ENCODE measurements at regions not wholly inside any gene's neighbourhood (a gene's known extent, or its start where the extent isn't known, plus 50 kb on each side); places are given as distances from the start of the nearest gene placed in this dataset.

DNA sequence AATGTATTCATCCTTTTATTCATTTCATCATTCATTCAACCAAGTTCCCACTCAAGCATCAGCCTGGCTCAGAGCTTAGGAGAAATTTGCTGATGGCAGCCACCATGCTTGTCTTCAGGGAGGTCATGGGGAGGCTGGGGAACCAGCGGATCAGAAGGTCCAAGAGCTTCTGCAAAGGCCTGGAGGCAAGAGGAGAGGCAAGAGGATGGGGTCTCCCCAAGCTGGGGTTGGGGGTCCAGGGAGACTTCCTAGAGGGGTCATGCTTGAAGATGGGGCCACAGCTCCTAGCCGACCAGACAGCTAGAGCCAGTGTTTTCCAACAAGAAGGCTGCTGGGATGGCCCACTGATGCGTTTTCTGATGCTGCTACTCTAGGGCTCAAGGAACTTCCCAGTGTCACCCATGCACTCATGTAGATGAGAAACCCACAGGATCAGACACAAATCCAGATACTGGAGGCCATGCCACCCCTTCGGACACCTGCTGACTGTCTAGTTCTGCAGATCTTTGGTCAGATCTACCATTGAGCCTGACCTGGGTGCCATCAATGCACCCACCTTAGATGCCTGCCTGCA is 315.2 kb downstream of the AJAP1 start:
- no peak for DNase-seq (ENCODE audit: low read depth, low spot score)
- H3K4me3 ChIP-seq (ENCODE audit: low read length), result no peak overlapping the region

DNA sequence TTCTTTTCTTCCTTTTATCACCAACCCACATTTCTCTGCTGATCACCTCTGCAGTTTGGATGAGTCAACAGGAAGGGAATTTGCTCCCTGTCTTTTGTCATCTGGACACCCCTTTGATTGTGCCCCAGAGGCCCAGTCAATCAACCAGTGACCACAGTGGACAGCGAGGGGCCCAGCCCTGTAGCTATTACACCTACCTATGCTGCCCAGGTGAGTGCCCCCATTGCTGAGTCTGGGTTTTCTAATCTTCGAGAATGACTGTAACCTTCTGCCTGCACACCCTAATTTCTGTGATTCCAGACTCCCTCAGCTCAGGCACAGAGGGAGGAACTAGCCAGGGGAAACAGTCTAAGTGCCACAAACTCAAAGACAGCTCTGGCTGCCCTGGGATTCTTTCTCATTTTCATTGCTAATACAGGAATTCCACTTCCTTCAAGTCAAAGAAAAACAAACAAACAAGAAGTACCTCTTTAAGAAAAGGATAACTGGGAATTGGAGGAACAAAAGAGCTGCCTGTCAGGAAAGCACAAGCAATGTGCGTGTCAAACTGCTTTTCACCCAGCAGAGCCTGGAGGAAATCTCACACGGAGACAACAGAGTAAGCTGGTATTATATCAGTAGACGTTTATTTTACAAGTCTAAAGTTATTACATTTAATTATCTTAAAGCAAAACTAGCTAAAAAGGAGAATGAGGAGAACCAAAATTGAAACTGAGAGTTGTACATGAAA is 311.1 kb downstream of the AJAP1 start:
- no peak overlapping the region for H3K4me3 ChIP-seq (ENCODE audit: low read length)
- no peak for DNase-seq (ENCODE audit: low read depth, low spot score)

DNA sequence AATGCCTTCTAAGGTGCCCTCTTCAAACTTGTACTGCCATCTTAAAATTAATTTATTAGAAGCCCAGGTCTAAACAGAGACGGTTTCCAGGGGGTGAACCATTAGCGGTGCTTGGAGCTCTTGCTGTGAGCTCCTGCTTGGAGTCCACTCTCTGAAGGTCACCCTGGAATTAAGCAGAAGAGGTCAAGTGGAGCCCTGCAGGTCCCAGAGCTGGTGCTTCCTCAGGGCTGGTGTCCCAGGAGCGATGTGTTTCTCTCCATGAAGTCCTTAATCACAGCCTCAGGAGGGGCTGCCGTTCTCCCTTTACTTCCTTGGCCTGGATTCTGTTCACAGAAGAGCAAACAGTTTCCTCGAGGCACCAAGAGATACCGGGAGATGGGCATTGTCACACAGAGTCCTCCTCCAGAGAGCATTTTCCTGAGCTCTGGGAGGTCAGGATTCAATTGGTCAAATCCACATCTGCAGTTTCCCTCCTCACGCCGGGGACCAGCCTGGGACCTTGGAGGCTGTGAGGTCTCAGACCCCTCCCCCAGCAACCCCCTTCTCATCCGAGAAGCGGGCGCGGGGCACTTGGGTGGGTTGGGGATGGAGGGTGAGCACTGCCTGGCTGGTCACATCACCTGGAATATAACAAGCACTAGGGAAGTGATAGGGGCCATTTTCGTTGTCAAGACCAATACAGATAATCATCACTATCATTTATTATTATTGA is 310.4 kb downstream of the AJAP1 start:
- DNase-seq (ENCODE audit: low read depth, low spot score), result no peak
- no peak overlapping the region for H3K4me3 ChIP-seq (ENCODE audit: low read length)

DNA sequence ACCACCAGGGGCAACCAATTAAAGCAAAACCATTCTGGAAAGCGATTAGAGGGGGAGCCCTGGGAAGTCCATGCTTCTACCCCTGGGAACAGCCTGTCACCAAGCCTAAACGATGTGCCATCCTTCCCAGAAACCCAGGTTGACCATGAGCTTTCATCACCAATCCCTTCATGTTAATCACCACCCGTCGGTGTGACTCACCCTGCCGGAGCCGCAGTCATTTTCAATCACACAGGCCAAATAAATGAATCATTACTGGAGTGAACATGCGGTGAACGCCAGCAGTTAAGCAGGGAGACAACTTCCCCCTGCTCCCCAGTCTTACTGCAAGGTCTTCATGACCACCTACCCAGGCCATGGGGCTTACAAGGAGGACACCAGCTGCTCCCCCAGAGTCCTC is 308.8 kb downstream of the AJAP1 start:
- DNase-seq (ENCODE audit: low read depth, low spot score), result no peak
- H3K4me3 ChIP-seq (ENCODE audit: low read length), result no peak overlapping the region

DNA sequence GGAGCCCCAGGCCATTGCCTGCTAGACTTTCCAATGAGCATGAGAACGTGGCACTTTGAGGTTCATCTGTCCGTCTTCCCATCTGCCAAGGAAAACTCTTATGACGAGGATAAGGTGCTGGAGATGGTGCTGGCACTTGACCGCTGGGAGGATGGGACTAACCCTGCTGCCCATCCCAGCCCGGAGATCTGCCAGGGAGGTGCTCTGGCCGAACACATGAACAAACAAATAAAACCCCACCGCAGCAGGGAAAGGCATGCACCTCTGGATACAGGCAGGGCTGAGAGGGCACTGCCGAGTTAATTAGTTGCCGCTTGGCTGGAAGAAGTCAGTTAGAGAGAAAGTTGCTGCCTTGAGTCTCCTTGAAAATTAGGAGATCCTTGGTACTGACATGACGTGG is 308.4 kb downstream of the AJAP1 start:
- DNase-seq (ENCODE audit: low read depth, low spot score), result no peak
- H3K4me3 ChIP-seq (ENCODE audit: low read length), result no peak overlapping the region

DNA sequence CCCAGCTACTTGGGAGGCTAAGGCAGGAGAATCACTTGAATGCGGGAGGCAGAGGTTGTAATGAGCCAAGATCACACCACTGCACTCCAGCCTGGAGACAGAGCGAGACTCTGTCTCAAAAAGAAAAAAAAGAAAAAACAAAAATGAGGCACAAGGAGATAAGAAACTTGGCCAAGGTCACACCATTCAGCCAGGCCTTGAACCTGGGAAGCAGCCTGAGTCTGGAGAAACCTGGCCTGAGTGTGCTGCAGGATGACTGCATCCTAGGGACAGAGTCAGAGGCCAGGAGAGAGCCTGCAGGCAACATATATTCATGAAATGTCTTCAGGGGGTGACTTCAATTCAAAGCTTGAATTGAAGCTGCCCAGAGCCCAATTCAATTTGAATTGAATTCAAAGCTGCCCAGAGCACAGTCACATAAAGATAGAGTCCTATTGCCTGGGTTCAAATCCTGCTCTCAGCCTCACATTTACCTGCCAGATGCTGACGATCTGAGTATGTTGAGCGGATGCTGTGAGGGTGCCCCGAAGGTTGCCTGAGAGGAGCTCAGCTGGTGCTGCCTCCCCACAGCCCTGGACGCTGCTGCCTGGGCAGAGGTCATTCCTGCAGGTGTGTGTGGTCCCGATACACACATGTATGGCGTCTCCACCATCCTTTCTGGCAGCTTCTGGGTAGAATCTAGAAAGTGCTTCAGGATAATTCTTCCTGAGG is 307.7 kb downstream of the AJAP1 start:
- DNase-seq (ENCODE audit: low read depth, low spot score), result no peak
- H3K4me3 ChIP-seq (ENCODE audit: low read length), result no peak overlapping the region

DNA sequence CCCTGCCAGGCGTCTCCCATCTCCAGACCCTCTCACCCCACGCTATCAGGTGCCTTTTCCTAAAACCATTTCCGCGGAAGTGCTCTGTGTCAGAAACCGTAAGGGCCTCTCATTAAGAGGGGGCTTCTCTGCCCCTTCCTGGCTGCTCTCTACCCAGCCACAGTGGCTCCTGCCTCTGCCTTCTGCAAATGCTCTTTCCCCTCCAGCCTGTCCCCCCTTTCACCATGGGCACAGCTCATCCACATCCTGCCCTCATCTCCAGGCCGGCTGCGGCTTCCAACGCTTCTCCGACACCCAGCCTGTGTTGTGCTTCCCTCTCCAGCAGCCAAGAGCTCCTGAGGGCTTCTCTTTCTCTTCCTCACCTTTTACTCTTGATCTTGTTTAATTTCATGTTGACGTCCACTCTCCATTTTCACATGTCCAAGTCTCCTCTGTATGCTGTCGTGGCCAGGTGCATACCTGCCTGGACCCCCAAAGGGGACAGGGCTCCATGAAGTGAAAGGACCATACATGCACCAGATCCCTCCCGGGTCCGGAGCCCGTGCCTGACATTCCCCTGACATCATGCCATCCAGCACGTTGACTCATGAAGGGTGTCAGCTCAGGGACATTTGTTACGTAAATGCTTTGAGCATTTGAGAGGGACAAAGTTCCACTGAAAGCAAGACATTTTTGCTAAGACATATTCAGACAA is 306.5 kb downstream of the AJAP1 start:
- no peak for DNase-seq (ENCODE audit: low read depth, low spot score)
- H3K4me3 ChIP-seq (ENCODE audit: low read length), result no peak overlapping the region

DNA sequence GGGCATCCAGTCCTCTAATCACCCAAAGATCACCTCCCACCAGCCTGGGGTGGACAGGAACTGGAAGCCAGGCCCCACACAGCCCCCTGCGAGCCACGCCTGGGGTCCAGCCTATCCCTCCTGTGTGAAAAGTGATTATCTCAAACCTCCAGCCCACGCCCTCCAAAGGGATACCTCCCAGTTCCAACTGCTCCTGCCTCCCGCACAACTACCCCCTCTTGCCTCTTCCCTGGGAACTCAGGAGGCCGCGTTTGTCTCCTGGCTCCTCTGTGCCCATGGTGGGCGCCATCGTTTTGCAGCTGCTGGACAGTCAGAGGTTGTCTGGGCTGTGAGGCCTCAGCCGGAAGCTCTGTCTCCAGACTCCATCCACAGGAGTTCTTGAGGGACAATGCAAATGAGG is 305.9 kb downstream of the AJAP1 start:
- no peak for DNase-seq (ENCODE audit: low read depth, low spot score)
- no peak overlapping the region for H3K4me3 ChIP-seq (ENCODE audit: low read length)

DNA sequence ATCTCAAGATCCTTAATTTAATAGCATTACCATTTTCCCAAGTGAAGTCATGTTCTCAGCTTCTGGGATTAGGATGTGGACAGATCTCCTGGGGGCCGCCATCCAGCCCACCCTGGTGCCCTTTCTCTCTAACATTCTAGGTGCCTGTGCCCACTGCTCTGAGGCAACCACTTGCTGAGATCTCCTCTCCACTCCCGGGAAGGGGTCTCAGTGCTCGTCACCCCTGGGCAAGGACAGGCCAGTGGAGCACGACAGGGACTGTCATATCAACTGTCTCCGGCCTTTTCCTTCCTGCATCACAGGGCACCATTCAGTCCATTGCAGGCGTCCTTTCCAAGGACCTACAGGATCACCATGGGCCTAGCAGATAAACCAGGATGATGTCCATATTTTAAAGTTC is 304.8 kb downstream of the AJAP1 start:
- DNase-seq (ENCODE audit: low read depth, low spot score), result no peak
- H3K4me3 ChIP-seq (ENCODE audit: low read length), result no peak overlapping the region

DNA sequence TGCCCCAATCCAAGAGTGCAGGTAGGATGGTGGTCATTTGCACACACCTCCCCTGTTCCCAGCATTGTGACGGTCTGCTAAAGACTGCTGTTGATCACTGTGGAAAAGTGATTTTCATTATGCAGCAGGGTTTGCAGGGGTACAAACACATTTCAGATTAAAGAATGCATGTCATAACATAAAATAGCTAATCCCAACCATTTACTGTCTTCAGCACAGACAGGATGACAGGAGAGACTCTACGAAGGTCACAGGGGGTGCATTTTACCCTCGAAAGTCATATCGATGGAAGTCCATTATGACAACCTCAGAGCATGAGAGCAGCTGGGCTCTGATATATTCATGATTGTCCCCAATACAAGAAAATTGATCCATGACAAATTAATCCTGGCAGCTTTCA is 302.6 kb downstream of the AJAP1 start:
- H3K4me3 ChIP-seq (ENCODE audit: low read length), result no peak overlapping the region
- DNase-seq (ENCODE audit: low read depth, low spot score), result no peak

DNA sequence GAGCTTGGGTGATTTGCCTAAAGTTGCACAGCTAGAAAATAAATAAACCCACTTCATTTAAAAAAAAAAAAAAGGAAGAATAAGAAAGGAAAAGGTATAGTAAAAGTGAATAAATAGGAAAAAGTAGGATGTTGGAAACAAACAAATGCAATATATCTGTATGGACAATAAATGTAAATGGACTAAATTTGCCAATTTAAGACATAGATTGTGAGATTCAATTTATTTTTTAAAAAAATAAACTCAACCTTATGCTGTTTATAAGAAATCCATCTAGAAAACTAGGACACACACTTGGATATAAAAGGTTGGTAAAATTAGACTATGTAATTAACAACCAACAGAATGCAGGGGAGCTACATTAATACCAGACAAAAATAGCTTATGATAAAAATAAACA is 300.0 kb downstream of the AJAP1 start:
- no peak for DNase-seq (ENCODE audit: low read depth, low spot score)
- no peak overlapping the region for H3K4me3 ChIP-seq (ENCODE audit: low read length)

DNA sequence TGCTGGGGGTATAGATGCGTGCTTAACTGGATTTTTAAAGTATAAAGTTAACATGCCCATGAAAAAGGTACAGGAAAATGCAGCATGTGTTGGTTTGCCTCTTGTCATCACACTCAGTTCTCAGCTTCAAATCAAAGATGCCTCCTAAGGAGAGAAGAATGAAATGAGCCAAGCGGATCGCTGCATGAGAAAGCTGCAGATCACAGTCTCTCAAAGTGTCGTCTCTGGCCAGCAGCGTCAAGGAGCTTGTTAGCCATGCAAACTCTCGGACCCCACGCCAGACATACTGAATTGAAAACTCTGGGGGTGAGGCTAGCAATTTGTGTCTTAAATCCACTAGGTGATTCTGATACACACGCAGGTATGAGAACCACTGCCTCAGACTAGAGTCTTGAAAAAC is 297.2 kb downstream of the AJAP1 start:
- no peak for DNase-seq (ENCODE audit: low read depth, low spot score)
- H3K4me3 ChIP-seq (ENCODE audit: low read length), result no peak overlapping the region

DNA sequence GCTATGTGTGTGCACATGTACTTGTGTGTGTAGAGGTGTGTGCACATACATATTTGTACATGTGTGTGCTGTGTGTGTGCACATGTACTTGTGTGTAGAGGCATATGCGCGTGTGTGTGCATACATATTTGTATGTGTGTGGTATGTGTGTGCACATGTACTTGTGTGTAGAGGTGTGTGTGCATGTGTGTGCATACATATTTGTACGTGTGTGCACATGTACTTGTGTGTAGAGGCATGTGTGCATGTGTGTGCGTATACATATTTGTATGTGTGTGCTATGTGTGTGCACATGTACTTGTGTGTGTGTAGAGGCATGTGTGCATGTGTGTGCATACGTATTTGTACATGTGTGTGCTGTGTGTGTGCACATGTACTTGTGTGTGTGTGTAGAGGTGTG is 291.9 kb downstream of the AJAP1 start:
- DNase-seq (ENCODE audit: low read depth, low spot score), result no peak
- no peak overlapping the region for H3K4me3 ChIP-seq (ENCODE audit: low read length)

DNA sequence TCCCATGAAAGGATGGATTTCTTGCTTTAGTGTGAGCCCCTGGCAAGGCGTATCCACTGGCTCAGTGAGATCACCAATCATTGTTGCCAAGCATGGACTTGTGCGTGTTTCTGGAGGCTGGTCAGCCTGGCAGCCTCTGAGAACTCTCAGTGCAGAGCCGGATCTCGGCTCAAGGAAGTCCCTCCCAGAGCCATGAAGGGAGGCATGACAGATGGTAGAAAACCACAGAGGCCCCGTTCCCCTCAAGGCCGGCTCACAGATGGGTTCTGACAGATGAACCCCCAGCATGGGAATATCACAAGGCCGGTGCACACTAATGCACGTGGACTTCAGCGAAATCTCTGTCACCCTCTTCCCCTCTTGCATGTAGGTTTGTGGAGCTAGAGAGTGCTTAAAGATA is 290.5 kb downstream of the AJAP1 start:
- no peak for DNase-seq (ENCODE audit: low read depth, low spot score)
- H3K4me3 ChIP-seq (ENCODE audit: low read length), result no peak overlapping the region

DNA sequence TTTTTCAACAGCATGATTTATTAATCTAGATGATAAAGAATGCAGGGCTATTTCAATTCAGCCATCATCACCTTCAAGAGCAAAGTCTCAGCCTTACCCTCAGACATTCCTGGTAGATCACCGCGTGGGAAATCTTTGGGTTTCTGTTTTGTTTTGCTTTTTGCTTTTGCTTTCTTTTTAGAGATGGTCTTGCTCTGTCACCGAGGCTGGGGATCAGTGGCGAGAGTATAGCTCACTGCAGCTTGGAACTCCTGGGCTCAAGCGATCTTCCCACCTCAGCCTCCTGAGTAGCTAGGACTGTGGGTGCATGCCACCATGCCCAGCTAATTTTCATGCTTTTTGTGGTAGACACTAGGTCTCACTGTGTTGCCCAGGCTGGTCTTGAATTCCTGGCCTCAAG is 289.7 kb downstream of the AJAP1 start:
- H3K4me3 ChIP-seq (ENCODE audit: low read length), result no peak overlapping the region
- no peak for DNase-seq (ENCODE audit: low read depth, low spot score)

DNA sequence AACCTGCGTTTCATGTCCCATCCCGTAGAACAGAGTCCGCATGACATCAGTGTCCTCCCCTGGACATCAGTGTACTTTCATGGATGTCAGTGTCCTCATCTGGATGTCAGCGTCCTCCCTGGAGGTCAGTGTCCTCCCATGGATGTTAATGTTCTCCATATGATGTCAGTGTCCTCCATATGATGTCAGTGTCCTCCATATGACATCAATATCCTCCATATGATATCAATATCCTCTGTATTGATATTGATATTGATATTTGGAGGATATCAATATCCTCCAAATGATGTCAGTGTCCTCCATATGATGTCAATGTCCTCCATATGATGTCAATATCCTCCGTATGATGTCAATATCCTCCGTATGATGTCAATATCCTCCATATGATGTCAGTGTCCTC is 284.9 kb downstream of the AJAP1 start:
- no peak for DNase-seq (ENCODE audit: low read depth, low spot score)
- H3K4me3 ChIP-seq (ENCODE audit: low read length), result no peak overlapping the region

DNA sequence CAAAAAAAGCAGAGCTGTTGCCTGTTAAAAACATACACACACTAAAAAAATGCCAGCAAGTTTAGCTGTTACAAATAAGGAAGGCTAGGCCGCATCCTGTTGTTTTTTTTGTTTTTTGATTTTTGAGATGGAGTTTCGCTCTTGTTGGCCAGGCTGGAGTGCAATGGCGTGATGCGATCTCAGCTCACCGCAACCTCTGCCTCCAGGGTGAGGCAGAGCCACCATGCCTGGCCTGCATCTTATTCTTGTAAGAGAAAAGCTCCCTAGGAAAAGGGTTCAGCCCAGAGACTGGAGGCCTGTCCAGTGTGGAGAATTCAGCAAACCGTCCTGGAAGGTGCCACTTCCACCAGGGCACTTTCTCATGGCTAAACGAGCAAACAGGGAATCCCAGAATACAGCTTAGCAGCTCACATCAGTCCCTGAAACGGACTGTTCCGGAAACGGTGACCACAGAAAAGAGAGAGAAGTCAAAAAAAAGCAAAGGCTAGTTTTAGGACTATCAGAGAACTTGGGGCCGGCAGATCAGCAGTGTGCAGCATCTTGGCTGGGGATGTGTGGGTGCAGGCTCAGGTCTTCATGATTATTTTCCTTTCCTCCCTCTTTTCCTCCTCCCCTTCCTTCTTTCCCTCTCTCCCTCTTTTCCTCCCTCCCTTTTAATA is 283.6 kb downstream of the AJAP1 start:
- no peak for DNase-seq (ENCODE audit: low read depth, low spot score)
- H3K4me3 ChIP-seq (ENCODE audit: low read length), result no peak overlapping the region

DNA sequence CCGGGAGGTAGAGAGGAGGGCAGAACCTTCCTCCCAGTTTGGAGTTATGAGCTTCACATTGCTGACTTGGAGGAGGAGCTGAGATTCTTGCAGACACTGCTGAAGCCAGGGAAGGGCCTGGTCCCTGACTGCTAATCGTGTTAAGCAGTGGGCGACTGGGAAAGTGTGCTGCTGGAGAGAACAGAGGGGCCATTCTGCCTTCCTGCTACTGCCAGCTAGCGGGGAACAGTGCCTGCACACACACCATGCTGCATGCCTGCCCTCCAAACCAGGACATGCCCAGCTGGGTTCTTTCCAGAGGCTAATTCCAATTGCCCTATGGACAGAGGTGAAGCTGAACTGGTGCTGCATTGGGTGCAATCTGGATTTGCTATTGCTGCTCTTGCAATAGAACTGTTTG is 281.4 kb downstream of the AJAP1 start:
- DNase-seq (ENCODE audit: low read depth, low spot score), result no peak
- H3K4me3 ChIP-seq (ENCODE audit: low read length), result no peak overlapping the region

DNA sequence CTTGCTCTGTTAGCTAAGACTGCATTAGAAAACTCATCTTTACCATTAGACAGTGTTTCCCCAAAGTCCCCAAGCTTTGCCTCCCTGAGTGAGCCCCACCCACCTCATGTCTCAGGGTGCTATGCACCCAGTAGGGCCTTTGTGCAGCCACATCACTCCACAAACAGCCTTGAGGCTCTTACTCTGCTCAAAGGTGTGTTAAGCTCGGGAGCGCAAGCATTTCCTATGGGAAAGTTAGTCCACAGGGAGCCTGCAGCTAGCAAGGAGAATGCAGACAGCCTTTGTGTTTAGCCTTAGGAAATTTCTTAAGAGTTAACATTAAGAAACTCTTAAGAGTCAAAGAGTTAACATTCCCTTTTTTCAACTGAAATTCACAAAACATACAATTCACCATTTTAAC is 278.8 kb downstream of the AJAP1 start:
- no peak overlapping the region for H3K4me3 ChIP-seq (ENCODE audit: low read length)
- DNase-seq (ENCODE audit: low read depth, low spot score), result no peak
